Skeletal muscle tissue (tissue), 3 donors: ENCODE measurements at regions not wholly inside any gene's neighbourhood (a gene's known extent, or its start where the extent isn't known, plus 50 kb on each side); places are given as distances from the start of the nearest gene placed in this dataset.
"Not testable (repeated sequence)": the region's sequence is repeated elsewhere in the genome, so short reads cannot be mapped to it uniquely, and the experiment has no call there.

ENCODE experiments used
- H3K27ac ChIP-seq: one replicate; pipeline ENCODE4 v1.7.0; 2013; ENCODE audit warnings: mild to moderate bottlenecking, low read depth, low read length, inconsistent platforms
- H3K27me3 ChIP-seq, 3 donors: one replicate each; pipeline ENCODE4 v1.7.0; 2013; ENCODE audit warnings: low read length in 3 of 3; ENCODE audit not compliant: control insufficient read depth in 3 of 3, insufficient read depth in 3 of 3
- H3K36me3 ChIP-seq, 3 donors: one replicate each; pipeline ENCODE4 v1.7.0; 2013; ENCODE audit warnings: low read length in 3 of 3; ENCODE audit not compliant: control insufficient read depth in 3 of 3, insufficient read depth in 3 of 3
- H3K4me1 ChIP-seq, 3 donors: one replicate each; pipeline ENCODE4 v1.7.0; 2013; ENCODE audit warnings: low read length in 3 of 3, mild to moderate bottlenecking in 3 of 3; ENCODE audit not compliant: control insufficient read depth in 3 of 3, insufficient read depth in 3 of 3
- H3K4me3 ChIP-seq, 3 donors: one replicate each; pipeline ENCODE4 v1.7.0; 2013; ENCODE audit warnings: low read length in 3 of 3
- H3K9ac ChIP-seq, 3 donors: one replicate each; pipeline ENCODE4 v1.7.0; 2013; ENCODE audit warnings: low read length in 3 of 3, mild to moderate bottlenecking in 3 of 3, moderate library complexity in 2 of 3, low read depth in 1 of 3
- H3K9me3 ChIP-seq, 3 donors: one replicate each; pipeline ENCODE4 v1.7.0; 2013; ENCODE audit warnings: low read length in 3 of 3; ENCODE audit not compliant: control insufficient read depth in 3 of 3
- donor health status: Osteomylitis.

- no peaks in the 10 kb centered on the region for H3K4me1 ChIP-seq
- H3K9me3 ChIP-seq = no peaks in the 10 kb centered on the region
- H3K9ac ChIP-seq = no peak overlapping the region
- H3K4me3 ChIP-seq = no peak overlapping the region
- no peak overlapping the region for H3K27ac ChIP-seq
- H3K27me3 ChIP-seq = no peaks in the 10 kb centered on the region
- no peaks in the 10 kb centered on the region for H3K36me3 ChIP-seq
Observed at GRCh38 chr3:165994293-165994692, 157.1 kb upstream of the BCHE start.

DNA sequence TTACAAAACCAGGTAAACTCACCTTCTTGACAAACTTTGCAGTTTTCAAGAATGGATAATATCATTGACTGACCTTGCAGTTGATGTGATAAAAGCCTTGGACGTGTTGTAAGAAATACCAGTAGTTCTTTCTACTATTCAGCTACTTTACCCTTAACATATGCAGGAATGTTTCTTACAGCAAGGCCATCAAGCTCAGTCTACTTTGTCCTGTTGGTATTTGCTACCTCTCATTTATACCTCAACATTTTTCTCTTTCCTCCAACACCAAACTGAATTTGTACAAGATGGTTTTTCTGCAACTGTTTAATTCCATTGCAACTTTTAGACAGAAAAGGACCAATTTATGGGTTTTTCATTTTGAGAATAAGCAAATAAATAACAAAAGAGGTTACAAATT is 147.4 kb upstream of the BCHE start:
- Histone ChIP-seq H3K4me3 (no peak overlapping the region), H3K27me3 (no peaks in the 10 kb centered on the region), H3K9me3 (no peaks in the 10 kb centered on the region), H3K9ac (no peak overlapping the region), H3K36me3 (no peaks in the 10 kb centered on the region), H3K4me1 (no peaks in the 10 kb centered on the region), H3K27ac (no peak overlapping the region)

DNA sequence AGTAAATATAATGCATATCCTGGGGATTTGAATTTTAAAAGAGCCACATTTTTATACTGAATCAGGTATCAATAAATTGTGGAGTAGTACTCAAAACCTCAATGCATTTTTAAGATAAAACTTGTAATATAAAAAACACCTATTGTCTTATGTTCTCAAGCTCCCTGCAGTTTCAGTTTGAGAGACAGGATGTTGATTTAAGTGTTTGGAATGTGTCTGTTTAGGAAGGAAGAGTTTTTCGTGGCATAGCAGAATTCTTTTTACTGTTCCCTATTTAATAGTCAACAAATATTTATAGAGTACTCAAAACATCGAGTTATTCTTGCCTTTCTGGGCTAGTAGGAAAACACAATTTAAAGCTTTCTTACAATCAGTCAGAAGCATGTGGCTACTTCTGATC is 146.1 kb upstream of the BCHE start:
- Histone ChIP-seq H3K36me3 (no peaks in the 10 kb centered on the region), H3K9me3 (no peaks in the 10 kb centered on the region), H3K27me3 (no peaks in the 10 kb centered on the region), H3K9ac (no peak overlapping the region), H3K27ac (no peak overlapping the region), H3K4me3 (no peak overlapping the region), H3K4me1 (no peaks in the 10 kb centered on the region)

DNA sequence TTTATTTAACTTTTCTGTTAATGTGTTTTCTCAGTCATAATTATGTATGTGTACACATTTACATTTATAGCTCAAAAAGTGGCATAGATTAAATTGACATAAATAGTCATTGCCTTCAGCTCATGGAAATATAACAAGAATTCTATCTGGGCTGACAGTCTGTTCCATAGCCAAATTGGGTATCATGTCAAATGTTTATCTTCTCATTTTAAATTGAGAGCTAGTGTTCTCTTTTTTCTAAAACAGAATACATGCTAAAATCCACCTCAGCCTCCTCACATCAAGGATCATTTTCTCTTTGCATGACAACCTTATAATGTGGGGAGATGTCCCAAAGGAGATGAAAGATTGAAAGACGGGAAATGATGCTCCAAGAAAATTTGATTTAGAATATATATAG is 144.1 kb upstream of the BCHE start:
- no peak overlapping the region for H3K9ac ChIP-seq
- no peak overlapping the region for H3K4me3 ChIP-seq
- H3K4me1 ChIP-seq = no peaks in the 10 kb centered on the region
- no peaks in the 10 kb centered on the region for H3K36me3 ChIP-seq
- H3K27me3 ChIP-seq = no peaks in the 10 kb centered on the region
- no peaks in the 10 kb centered on the region for H3K9me3 ChIP-seq
- no peak overlapping the region for H3K27ac ChIP-seq

GRCh38 chr3:165960825-165961224 is 123.6 kb upstream of the BCHE start:
- H3K36me3 ChIP-seq, H3K27ac ChIP-seq, H3K27me3 ChIP-seq, H3K9ac ChIP-seq, H3K4me1 ChIP-seq, H3K9me3 ChIP-seq, H3K4me3 ChIP-seq: not testable (repeated sequence)

- Histone ChIP-seq H3K27ac (no peak overlapping the region), H3K9me3 (no peaks in the 10 kb centered on the region), H3K4me1 (no peaks in the 10 kb centered on the region), H3K4me3 (no peak overlapping the region), H3K36me3 (no peaks in the 10 kb centered on the region), H3K9ac (no peak overlapping the region), H3K27me3 (no peaks in the 10 kb centered on the region)
Observed at GRCh38 chr3:165954171-165954570, 116.9 kb upstream of the BCHE start.

DNA sequence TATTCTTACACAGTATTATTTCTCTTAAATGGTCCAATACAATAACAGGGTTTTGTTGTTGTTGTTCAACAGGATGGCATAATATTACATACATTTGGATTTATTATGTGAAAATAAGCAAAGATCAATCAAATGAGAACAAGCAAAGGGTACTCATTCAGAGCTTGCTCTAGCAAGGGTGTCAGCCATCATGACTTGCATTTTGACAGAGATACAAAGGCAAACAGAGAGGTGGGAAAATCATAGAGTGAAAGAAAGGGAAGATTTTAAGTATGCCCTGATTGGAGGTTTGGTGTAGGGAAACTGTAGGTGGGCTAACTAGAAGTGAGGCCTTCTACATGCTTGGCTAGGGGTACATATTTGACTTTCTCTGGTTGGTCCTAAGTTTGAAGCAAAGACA is 109.1 kb upstream of the BCHE start:
- Histone ChIP-seq H3K27me3 (no peaks in the 10 kb centered on the region), H3K4me3 (no peak overlapping the region), H3K9me3 (no peaks in the 10 kb centered on the region), H3K4me1 (no peaks in the 10 kb centered on the region), H3K27ac (no peak overlapping the region), H3K9ac (no peak overlapping the region), H3K36me3 (no peaks in the 10 kb centered on the region)

- Histone ChIP-seq H3K27me3 (no peaks in the 10 kb centered on the region), H3K4me3 (no peak overlapping the region)
Observed at GRCh38 chr3:165938986-165939540, 101.8 kb upstream of the BCHE start.

GRCh38 chr3:165936081-165936480 is 98.9 kb upstream of the BCHE start:
- H3K9ac ChIP-seq, H3K4me1 ChIP-seq, H3K27ac ChIP-seq, H3K9me3 ChIP-seq, H3K36me3 ChIP-seq, H3K27me3 ChIP-seq, H3K4me3 ChIP-seq: not testable (repeated sequence)

More at GRCh38 chr3:165938986-165939540, 101.8 kb upstream of the BCHE start:
- no peaks in the 10 kb centered on the region for H3K9me3 ChIP-seq
- H3K36me3 ChIP-seq = no peaks in the 10 kb centered on the region
- H3K27ac ChIP-seq = no peak overlapping the region
- no peak overlapping the region for H3K9ac ChIP-seq
- H3K4me1 ChIP-seq = no peaks in the 10 kb centered on the region

GRCh38 chr3:165924301-165924791 is 87.1 kb upstream of the BCHE start:
- H3K27ac ChIP-seq, H3K4me3 ChIP-seq, H3K27me3 ChIP-seq, H3K9ac ChIP-seq, H3K36me3 ChIP-seq, H3K9me3 ChIP-seq, H3K4me1 ChIP-seq: not testable (repeated sequence)

GRCh38 chr3:165920984-165921383 is 83.8 kb upstream of the BCHE start:
- Histone ChIP-seq H3K4me3 (no peak overlapping the region), H3K9ac (no peak overlapping the region), H3K9me3 (peaks cover 0 to 2% (median 0%) of the 10 kb centered on the region in 3 donors), H3K36me3 (no peaks in the 10 kb centered on the region), H3K27me3 (no peaks in the 10 kb centered on the region), H3K27ac (no peak overlapping the region), H3K4me1 (no peaks in the 10 kb centered on the region)
